Natural killer cell (primary cell): ENCODE measurements at regions not wholly inside any gene's neighbourhood (a gene's known extent, or its start where the extent isn't known, plus 50 kb on each side); places are given as distances from the start of the nearest gene placed in this dataset.

Experiments
- ATAC-seq, 3 donors: fragments of 150-1000 bp in 2 of 3; fragments of 200-7000 bp in 1 of 3; cut with Tn5 transposase; 1 replicate in 1 of 3; 2 replicates in 2 of 3; pipeline ENCODE4 v1.10.0; 2021; ENCODE audit warnings: mild to moderate bottlenecking in 2 of 3, moderate library complexity in 2 of 3
- DNase-seq, 2 donors: peaks; one replicate each; pipeline versions ENCODE4 v3.0.0 to v3.0.0-alpha.2; 2013 to 2021; ENCODE audit warnings: mixed read lengths in 1 of 2
- H3K27ac ChIP-seq: one replicate; pipeline ENCODE4 v1.5.1; 2013; ENCODE audit warnings: mild to moderate bottlenecking, low read length
- H3K27me3 ChIP-seq: one replicate; pipeline ENCODE4 v1.6.1; 2013; ENCODE audit warnings: low read length; ENCODE audit not compliant: control insufficient read depth, insufficient read depth
- H3K36me3 ChIP-seq: one replicate; pipeline ENCODE4 v1.6.1; 2013; ENCODE audit warnings: low read length; ENCODE audit not compliant: control insufficient read depth, insufficient read depth
- H3K4me1 ChIP-seq: one replicate; pipeline ENCODE4 v1.6.1; 2013; ENCODE audit warnings: low read length; ENCODE audit not compliant: control insufficient read depth, insufficient read depth
- H3K4me3 ChIP-seq: one replicate; pipeline ENCODE4 v1.5.1; 2013; ENCODE audit warnings: low read length
- H3K9me3 ChIP-seq: one replicate; pipeline ENCODE4 v1.6.1; 2013; ENCODE audit warnings: low read length; ENCODE audit not compliant: control insufficient read depth, insufficient read depth
- H3K27ac Mint-ChIP-seq, 2 donors: one replicate each; pipeline ENCODE4 v1.8.0; 2022; ENCODE audit warnings: mild to moderate bottlenecking in 2 of 2, mixed read lengths in 2 of 2, moderate library complexity in 1 of 2
- H3K27me3 Mint-ChIP-seq, 2 donors: one replicate each; pipeline ENCODE4 v1.8.0; 2022; ENCODE audit warnings: low read depth in 2 of 2, mixed read lengths in 2 of 2
- H3K36me3 Mint-ChIP-seq: one replicate; pipeline ENCODE4 v1.8.0; 2022; ENCODE audit warnings: mixed read lengths
- H3K4me1 Mint-ChIP-seq, 2 donors: one replicate each; pipeline ENCODE4 v1.8.0; 2022; ENCODE audit warnings: mixed read lengths in 2 of 2
- H3K4me3 Mint-ChIP-seq: one replicate; pipeline ENCODE4 v1.8.0; 2022; ENCODE audit warnings: mild to moderate bottlenecking, moderate library complexity, mixed read lengths
- H3K9me3 Mint-ChIP-seq, 2 donors: one replicate each; pipeline ENCODE4 v1.8.0; 2022; ENCODE audit warnings: mixed read lengths in 2 of 2
- WGBS: methylation state at CpG from one replicate; pipeline ENCODE4 v1.1.7; 2013; ENCODE audit warnings: missing lambda C conversion rate; ENCODE audit not compliant: insufficient coverage; 5-methylcytosine and 5-hydroxymethylcytosine counted together
- intact Hi-C: fragments of 100-400 bp; cut with micrococcal nuclease; formaldehyde crosslinking; loops from one replicate; pipeline ENCODE4 v1.14.2; 2022
- TF ChIP-seq, protein P1 (sequence below): fragments of 200-600 bp; IDR thresholded peaks from one replicate; pipeline ENCODE4 v1.8.0; 2022; ENCODE audit warnings: antibody characterized with exemption

DNA sequence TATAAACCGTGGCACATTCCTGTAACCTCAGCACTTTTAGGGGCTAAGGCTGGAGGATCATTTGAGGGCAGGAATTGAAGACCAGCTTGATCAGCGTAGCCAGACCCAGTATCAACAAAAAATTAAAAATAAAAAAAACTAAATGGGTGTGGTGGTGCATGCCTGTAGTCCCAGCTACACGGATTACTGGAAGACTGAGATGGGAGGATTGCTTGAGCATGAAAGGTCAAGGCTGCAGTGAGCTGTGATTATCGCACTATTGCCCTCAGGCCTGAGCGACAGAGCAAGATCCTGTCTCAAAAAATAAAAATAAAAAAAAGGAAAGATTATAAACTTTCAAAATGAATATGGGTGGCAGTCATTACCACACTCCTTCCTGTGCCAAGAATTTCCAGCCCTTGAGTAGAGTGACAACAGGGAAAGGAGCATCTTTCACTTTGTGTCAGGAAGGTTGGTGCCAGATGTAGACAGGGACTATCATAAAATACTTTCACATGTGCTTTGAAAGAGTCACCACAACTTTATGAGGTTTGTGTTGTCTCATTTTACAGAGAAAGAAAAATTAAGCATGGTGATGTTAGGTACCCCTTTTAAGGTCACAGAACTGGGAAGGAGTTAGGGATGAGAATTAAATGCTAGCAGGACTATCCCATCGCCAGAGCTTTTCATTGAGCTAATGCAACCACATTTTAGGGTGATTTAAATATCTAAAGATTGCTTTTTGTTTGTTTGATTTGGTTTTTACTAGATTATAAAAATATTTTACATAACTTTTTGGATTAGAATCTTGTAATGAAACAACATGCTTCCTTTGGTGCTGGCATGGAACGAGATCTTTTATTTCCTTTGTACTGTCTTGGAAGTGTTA lies 1617.4 kb upstream of the ACVR2A start:
- Mint-ChIP-seq H3K9me3 (peaks cover 10 to 14% of the 10 kb centered on the region in 2 donors), H3K4me1 (peaks cover 0 to 4% of the 10 kb centered on the region in 2 donors), H3K27me3 (no peaks in the 10 kb centered on the region), H3K36me3 (no peaks in the 10 kb centered on the region), H3K4me3 (no peak overlapping the region), H3K27ac (no peak overlapping the region)
- intact Hi-C loops, result no loop called here
- Histone ChIP-seq H3K27me3 (no peaks in the 10 kb centered on the region), H3K27ac (no peak overlapping the region), H3K9me3 (no peaks in the 10 kb centered on the region), H3K4me1 (no peaks in the 10 kb centered on the region), H3K4me3 (no peak overlapping the region), H3K36me3 (no peaks in the 10 kb centered on the region)
- DNase-seq, result no peak
- TF ChIP-seq, protein P1, sequence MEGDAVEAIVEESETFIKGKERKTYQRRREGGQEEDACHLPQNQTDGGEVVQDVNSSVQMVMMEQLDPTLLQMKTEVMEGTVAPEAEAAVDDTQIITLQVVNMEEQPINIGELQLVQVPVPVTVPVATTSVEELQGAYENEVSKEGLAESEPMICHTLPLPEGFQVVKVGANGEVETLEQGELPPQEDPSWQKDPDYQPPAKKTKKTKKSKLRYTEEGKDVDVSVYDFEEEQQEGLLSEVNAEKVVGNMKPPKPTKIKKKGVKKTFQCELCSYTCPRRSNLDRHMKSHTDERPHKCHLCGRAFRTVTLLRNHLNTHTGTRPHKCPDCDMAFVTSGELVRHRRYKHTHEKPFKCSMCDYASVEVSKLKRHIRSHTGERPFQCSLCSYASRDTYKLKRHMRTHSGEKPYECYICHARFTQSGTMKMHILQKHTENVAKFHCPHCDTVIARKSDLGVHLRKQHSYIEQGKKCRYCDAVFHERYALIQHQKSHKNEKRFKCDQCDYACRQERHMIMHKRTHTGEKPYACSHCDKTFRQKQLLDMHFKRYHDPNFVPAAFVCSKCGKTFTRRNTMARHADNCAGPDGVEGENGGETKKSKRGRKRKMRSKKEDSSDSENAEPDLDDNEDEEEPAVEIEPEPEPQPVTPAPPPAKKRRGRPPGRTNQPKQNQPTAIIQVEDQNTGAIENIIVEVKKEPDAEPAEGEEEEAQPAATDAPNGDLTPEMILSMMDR, result no peak
- no peak for ATAC-seq
- WGBS, result 75% methylated on average over 6 of the region's 7 CpGs

DNA sequence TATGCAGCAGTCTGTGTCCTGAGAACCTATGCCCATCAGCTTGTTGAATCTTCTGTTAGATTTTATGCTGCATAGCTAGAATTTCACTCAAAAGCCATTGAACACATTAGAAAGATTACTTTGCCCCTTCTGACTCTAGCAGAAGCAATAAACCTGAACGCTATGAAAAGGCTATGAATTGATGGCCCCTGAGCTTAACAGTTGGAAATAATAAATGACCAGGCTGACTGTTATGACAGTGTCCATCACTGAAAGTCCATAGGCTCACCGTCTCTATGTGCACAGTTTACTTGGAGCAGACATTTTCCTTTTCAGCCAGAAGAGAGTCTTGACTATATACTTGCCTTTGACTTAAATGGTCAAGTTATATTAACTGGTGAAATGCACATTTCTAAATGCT lies 1618.8 kb upstream of the ACVR2A start:
- Histone ChIP-seq H3K36me3 (no peaks in the 10 kb centered on the region), H3K9me3 (no peaks in the 10 kb centered on the region), H3K27me3 (no peaks in the 10 kb centered on the region), H3K4me1 (no peaks in the 10 kb centered on the region), H3K4me3 (no peak overlapping the region), H3K27ac (no peak overlapping the region)
- H3K4me3 Mint-ChIP-seq, result no peak overlapping the region
- H3K36me3 Mint-ChIP-seq, result no peaks in the 10 kb centered on the region
- peaks cover 0 to 4% of the 10 kb centered on the region in 2 donors for H3K4me1 Mint-ChIP-seq
- H3K9me3 Mint-ChIP-seq, result peaks cover 10 to 14% of the 10 kb centered on the region in 2 donors
- no peak overlapping the region for H3K27ac Mint-ChIP-seq
- intact Hi-C loops, result no loop called here
- H3K27me3 Mint-ChIP-seq, result no peaks in the 10 kb centered on the region
- 87% methylated on average over 2 of the region's 2 CpGs for whole genome bisulfite sequencing
- TF ChIP-seq, protein P1, result no peak
- DNase-seq, result no peak
- ATAC-seq, result no peak

DNA sequence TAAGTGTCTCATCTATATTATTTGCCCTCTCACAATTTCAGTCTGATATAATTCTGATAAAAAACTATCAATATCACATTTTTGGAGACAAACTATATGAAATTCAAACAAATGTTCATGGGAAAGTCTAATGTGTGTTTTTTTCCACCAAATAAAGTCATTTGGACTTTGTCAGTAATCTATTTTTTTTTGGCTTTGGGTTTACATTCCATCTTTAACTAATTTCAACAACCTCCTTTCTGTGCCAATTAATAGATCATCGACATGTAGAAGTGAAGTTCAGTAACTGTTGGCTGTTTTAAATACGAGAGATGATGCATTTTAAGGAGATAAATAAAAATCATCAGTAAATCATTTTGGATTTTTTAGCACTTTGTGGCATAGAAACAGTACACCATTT lies 1623.0 kb upstream of the ACVR2A start:
- Histone ChIP-seq H3K27ac (no peak overlapping the region), H3K27me3 (no peaks in the 10 kb centered on the region), H3K4me3 (no peak overlapping the region), H3K9me3 (no peaks in the 10 kb centered on the region), H3K36me3 (no peaks in the 10 kb centered on the region), H3K4me1 (no peaks in the 10 kb centered on the region)
- intact Hi-C loops, result no loop called here
- no peak overlapping the region for H3K4me3 Mint-ChIP-seq
- H3K9me3 Mint-ChIP-seq, result peaks cover 6 to 10% of the 10 kb centered on the region in 2 donors
- no peaks in the 10 kb centered on the region for H3K36me3 Mint-ChIP-seq
- no peak overlapping the region for H3K27ac Mint-ChIP-seq
- DNase-seq, result no peak
- no peaks in the 10 kb centered on the region for H3K27me3 Mint-ChIP-seq
- TF ChIP-seq, protein P1, result no peak
- no peak for ATAC-seq
- no CpG with 5 or more reads among the region's 2 CpGs for WGBS
- H3K4me1 Mint-ChIP-seq, result peaks cover 0 to 2% of the 10 kb centered on the region in 2 donors

DNA sequence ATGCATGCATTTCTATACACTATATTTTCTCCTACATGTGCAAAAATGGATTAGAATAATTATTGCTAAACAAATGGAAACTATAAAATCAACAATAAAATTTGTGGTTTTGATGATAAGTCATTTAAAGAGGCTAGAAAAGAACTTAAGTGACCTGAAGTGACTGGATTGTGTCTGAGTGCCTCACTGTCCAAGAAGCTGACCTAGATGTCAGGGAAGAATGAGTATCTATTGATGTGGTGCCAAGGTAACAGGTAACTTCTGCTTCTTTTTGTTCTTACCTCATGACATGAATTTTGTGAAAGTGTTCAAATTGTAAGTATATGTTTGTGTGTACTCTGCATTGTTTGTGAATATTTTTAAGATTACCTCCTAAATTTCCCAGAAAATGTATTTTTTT lies 1623.9 kb upstream of the ACVR2A start:
- intact Hi-C loops, result no loop called here
- Histone ChIP-seq H3K27ac (no peak overlapping the region), H3K9me3 (no peaks in the 10 kb centered on the region), H3K4me1 (no peaks in the 10 kb centered on the region), H3K27me3 (no peaks in the 10 kb centered on the region), H3K4me3 (no peak overlapping the region), H3K36me3 (no peaks in the 10 kb centered on the region)
- H3K27ac Mint-ChIP-seq, result no peak overlapping the region
- peaks cover 7% of the 10 kb centered on the region in 2 donors for H3K9me3 Mint-ChIP-seq
- H3K4me3 Mint-ChIP-seq, result no peak overlapping the region
- no peaks in the 10 kb centered on the region for H3K27me3 Mint-ChIP-seq
- H3K4me1 Mint-ChIP-seq, result no peaks in the 10 kb centered on the region
- DNase-seq, result no peak
- no peak for ATAC-seq
- no peaks in the 10 kb centered on the region for H3K36me3 Mint-ChIP-seq
- TF ChIP-seq, protein P1, result no peak
